SJSA1 (cell line): ENCODE measurements at regions not wholly inside any gene's neighbourhood (a gene's known extent, or its start where the extent isn't known, plus 50 kb on each side); places are given as distances from the start of the nearest gene placed in this dataset.

Experiments
- DNase-seq, 2 experiments: peaks; one replicate each; pipeline ENCODE4 v3.0.0-alpha.2; 2015 to 2020; ENCODE audit warnings: low spot score in 2 of 2, low read depth in 1 of 2
- H3K27ac ChIP-seq: fragments of 250-450 bp; sonication (Bioruptor Pico); 2 replicates; pipeline ENCODE4 v1.5.1; 2020; ENCODE audit warnings: mild to moderate bottlenecking, moderate library complexity
- H3K27me3 ChIP-seq: fragments of 250-450 bp; sonication (Bioruptor Pico); replicated peaks from 2 replicates; pipeline ENCODE4 v1.5.1; 2020; ENCODE audit warnings: mild to moderate bottlenecking, moderate library complexity
- H3K36me3 ChIP-seq: fragments of 250-450 bp; sonication (Bioruptor Pico); 2 replicates; pipeline ENCODE4 v1.5.1; 2020; ENCODE audit warnings: mild to moderate bottlenecking
- H3K4me1 ChIP-seq: fragments of 250-450 bp; sonication (Bioruptor Pico); replicated peaks from 2 replicates; pipeline ENCODE4 v1.6.1; 2021; ENCODE audit warnings: mild to moderate bottlenecking
- H3K4me3 ChIP-seq: fragments of 250-450 bp; sonication (Bioruptor Pico); 2 replicates; pipeline ENCODE4 v1.5.1; 2020; ENCODE audit warnings: mild to moderate bottlenecking
- H3K9me3 ChIP-seq: fragments of 250-450 bp; sonication (Bioruptor Pico); replicated peaks from 2 replicates; pipeline ENCODE4 v1.5.1; 2020; ENCODE audit warnings: mild to moderate bottlenecking

- Histone ChIP-seq H3K4me3 (no peak overlapping the region), H3K27ac (no peak overlapping the region), H3K9me3 (no peaks in the 10 kb centered on the region; the same call in 1 of the 2 replicates), H3K4me1 (no peaks in the 10 kb centered on the region), H3K27me3 (no peaks in the 10 kb centered on the region; the same call in 1 of the 2 replicates), H3K36me3 (no peaks in the 10 kb centered on the region)
- DNase-seq, result no peak
Observed at GRCh38 chr4:12712648-12713339, 771.3 kb downstream of the RAB28 start.

DNA sequence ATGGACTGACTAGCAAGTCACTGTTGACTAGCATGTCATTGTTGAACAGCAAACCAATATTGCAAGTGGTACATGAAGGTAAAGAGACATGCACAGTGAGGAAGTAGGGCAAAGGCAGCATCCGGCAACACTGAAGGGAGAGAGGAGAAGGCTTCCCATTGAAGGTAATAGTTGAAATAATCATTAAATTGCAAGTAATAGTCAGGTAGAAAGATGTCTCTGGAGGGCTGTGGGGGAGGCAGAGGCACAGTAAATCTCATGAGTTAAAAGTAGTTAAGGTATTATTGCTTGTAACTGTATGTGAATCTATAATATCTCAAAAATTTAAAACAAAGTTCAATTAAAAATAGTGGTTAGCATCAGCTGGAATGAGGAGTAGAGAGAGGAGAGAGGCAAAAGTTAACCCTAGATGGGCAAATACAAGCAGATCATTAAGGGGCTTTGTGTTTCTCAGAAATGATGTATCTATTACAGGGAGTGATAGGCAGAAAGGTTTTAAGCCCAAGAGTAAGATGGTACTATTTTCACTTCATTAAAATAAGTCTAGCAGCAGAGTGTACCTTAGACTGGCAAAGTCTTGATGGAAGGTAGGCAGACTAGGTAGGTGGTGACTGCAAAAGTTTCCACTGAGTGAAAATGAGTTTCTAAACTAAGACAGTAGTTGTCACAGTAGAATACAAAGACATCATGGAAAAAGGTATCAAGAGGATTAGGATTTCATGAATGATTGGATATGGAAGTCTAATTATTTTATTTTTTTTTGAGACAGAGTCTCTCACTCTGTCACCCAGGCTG lies 776.6 kb downstream of the RAB28 start:
- H3K4me1 ChIP-seq, result no peaks in the 10 kb centered on the region
- no peak overlapping the region for H3K4me3 ChIP-seq
- no peak for DNase-seq
- peaks cover 2% of the 10 kb centered on the region for H3K27me3 ChIP-seq
- no peak overlapping the region for H3K27ac ChIP-seq
- H3K9me3 ChIP-seq, result no peaks in the 10 kb centered on the region; the same call in 1 of the 2 replicates
- no peaks in the 10 kb centered on the region for H3K36me3 ChIP-seq

- Histone ChIP-seq H3K27me3 (peaks cover 14% of the 10 kb centered on the region), H3K27ac (no peak overlapping the region), H3K4me3 (no peak overlapping the region), H3K36me3 (no peaks in the 10 kb centered on the region), H3K4me1 (no peaks in the 10 kb centered on the region), H3K9me3 (no peaks in the 10 kb centered on the region)
- no peak for DNase-seq
Observed at GRCh38 chr4:12703036-12703435, 781.1 kb downstream of the RAB28 start.

DNA sequence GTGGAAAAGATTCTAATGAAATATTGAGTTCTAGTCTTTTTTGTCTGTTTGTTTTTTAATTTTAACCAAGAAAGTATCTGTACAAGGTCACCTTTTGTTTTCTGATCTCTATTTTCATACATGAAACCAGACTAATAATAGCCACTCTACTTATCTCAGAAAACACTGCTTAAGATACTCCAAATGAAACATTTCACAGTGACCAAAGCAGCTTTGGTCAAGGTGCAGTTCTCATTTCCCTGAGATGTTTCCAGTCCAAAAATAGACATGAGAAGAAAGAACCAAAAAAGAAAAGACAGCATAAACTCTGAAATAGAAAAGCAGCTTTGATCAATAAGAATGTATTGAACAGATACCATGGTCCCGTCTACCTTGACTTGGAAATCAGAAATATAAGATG lies 782.8 kb downstream of the RAB28 start:
- Histone ChIP-seq H3K4me3 (no peak overlapping the region), H3K4me1 (no peaks in the 10 kb centered on the region)

DNA sequence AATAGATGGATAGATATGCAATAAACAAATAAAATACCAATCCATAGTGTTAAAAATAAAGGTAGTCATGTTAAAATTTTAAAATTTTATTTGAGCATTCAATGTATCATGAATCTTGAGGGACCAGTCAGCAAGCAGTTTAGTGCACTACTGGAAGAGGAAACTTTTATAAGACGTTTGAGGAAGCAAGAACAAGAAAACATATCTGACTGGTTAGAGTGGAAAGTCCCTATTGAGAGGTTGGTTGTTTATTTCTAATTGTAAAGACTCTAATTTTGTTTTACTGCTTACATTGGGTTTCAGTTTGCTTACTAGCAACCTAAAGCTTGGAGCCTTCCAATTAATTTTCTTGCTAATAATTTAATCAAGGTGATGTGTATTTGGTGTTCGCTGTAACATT lies 786.2 kb downstream of the RAB28 start:
- Histone ChIP-seq H3K27ac (no peak overlapping the region), H3K4me3 (no peak overlapping the region), H3K27me3 (peaks cover 14% of the 10 kb centered on the region), H3K36me3 (no peaks in the 10 kb centered on the region), H3K4me1 (no peaks in the 10 kb centered on the region), H3K9me3 (no peaks in the 10 kb centered on the region)
- DNase-seq, result no peak

More for the DNA sequence above, 782.8 kb downstream of the RAB28 start:
- Histone ChIP-seq H3K27ac (no peak overlapping the region), H3K9me3 (no peaks in the 10 kb centered on the region), H3K27me3 (peaks cover 14% of the 10 kb centered on the region), H3K36me3 (no peaks in the 10 kb centered on the region)
- DNase-seq, result no peak

GRCh38 chr4:12692815-12693214 lies 791.3 kb downstream of the RAB28 start:
- Histone ChIP-seq H3K4me1 (peaks cover 7% of the 10 kb centered on the region; the same call in 1 of the 2 replicates), H3K36me3 (no peaks in the 10 kb centered on the region)
- peak in 1 of 2 experiments; percentile 35 for DNase-seq

DNA sequence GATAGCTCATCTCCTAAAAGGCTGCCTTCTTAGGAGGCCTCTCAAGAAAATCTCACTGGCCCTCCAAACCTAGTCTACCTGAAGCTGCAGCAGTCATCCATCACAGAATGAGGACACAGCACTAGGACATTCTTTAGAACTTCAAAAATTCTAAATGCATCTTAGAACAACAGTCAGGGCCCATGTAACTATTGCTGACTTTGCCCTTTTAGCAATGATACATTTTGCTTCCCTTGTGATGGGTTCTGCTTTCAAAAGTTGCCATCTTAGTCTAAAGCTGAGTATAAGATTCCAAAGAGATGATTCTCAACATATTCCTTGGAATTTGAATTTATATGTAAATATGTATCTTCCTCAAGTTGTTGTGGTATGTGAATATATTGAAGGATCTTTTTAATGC lies 793.0 kb downstream of the RAB28 start:
- H3K27me3 ChIP-seq, result no peaks in the 10 kb centered on the region
- no peak for DNase-seq
- no peaks in the 10 kb centered on the region for H3K9me3 ChIP-seq
- no peaks in the 10 kb centered on the region for H3K36me3 ChIP-seq
- H3K4me3 ChIP-seq, result no peak overlapping the region
- no peak overlapping the region for H3K27ac ChIP-seq
- H3K4me1 ChIP-seq, result peaks cover 7% of the 10 kb centered on the region; the same call in 1 of the 2 replicates

More at GRCh38 chr4:12692815-12693214, 791.3 kb downstream of the RAB28 start:
- no peak overlapping the region for H3K4me3 ChIP-seq
- H3K27me3 ChIP-seq, result no peaks in the 10 kb centered on the region
- H3K9me3 ChIP-seq, result no peaks in the 10 kb centered on the region
- H3K27ac ChIP-seq, result no peak overlapping the region

GRCh38 chr4:12689457-12689856 lies 794.7 kb downstream of the RAB28 start:
- H3K4me1 ChIP-seq, result peaks cover 7% of the 10 kb centered on the region; the same call in 1 of the 2 replicates
- no peak for DNase-seq
- H3K27me3 ChIP-seq, result no peaks in the 10 kb centered on the region; the same call in 1 of the 2 replicates
- no peak overlapping the region for H3K4me3 ChIP-seq
- no peaks in the 10 kb centered on the region for H3K36me3 ChIP-seq
- H3K27ac ChIP-seq, result no peak overlapping the region
- H3K9me3 ChIP-seq, result no peaks in the 10 kb centered on the region

GRCh38 chr4:12679217-12679616 lies 804.9 kb downstream of the RAB28 start:
- Histone ChIP-seq H3K27me3 (peaks cover 4% of the 10 kb centered on the region; the same call in 1 of the 2 replicates), H3K4me1 (no peaks in the 10 kb centered on the region), H3K36me3 (no peaks in the 10 kb centered on the region), H3K9me3 (peaks cover 4% of the 10 kb centered on the region; the same call in 1 of the 2 replicates), H3K4me3 (no peak overlapping the region), H3K27ac (no peak overlapping the region)
- DNase-seq, result peak in 1 of 2 experiments; percentile 38

- no peak overlapping the region for H3K4me3 ChIP-seq
- no peaks in the 10 kb centered on the region for H3K27me3 ChIP-seq
- H3K4me1 ChIP-seq, result no peaks in the 10 kb centered on the region
- no peak for DNase-seq
- no peak overlapping the region for H3K27ac ChIP-seq
- peaks cover 7% of the 10 kb centered on the region; the same call in 1 of the 2 replicates for H3K9me3 ChIP-seq
- no peaks in the 10 kb centered on the region for H3K36me3 ChIP-seq
Observed at GRCh38 chr4:12674184-12674583, 810.0 kb downstream of the RAB28 start.

- H3K36me3 ChIP-seq, result no peaks in the 10 kb centered on the region
- DNase-seq, result no peak
- no peak overlapping the region for H3K4me3 ChIP-seq
- peaks cover 7% of the 10 kb centered on the region for H3K9me3 ChIP-seq
- no peak overlapping the region for H3K27ac ChIP-seq
- H3K27me3 ChIP-seq, result no peaks in the 10 kb centered on the region
- H3K4me1 ChIP-seq, result no peaks in the 10 kb centered on the region
Observed at GRCh38 chr4:12672303-12672702, 811.8 kb downstream of the RAB28 start.

DNA sequence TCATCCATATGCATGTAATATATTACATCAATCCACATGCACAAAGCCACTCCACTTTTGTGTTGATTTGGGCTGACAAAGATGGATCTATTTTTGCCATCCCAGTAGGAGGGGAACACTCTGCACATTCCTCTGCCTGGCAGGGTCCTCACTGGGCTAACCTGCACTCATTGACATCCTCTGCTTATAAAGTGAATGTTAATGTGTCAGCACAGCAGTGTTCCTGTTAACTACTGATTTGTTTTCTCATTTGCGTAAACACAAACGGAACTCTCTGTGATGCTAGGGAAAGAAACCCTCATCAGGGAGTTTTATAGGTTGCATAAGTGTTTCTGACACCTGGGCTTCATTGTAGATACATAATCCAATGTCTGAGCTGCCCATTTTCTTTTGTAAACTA lies 826.0 kb downstream of the RAB28 start:
- DNase-seq, result no peak
- no peak overlapping the region for H3K27ac ChIP-seq

DNA sequence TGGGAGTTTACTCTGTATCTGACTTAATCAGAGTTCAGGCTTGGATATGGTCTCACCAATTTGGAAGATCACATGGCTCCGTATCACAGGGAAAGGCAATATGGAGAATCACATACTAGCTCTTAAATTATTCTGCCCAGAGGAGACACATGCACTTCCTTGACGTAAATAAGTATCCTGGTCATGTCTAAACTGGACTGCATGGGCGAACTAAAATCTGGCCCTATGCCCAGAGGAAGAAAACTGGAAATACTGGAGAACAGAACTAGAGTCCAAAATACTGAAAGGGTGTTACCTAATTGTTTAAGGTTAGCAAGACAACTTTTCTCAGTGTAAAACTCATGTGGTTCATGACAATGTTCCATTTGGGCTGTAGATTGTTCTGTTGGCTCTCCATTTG lies 832.3 kb downstream of the RAB28 start:
- H3K27ac ChIP-seq, result no peak overlapping the region
- DNase-seq, result no peak
- no peak overlapping the region for H3K4me3 ChIP-seq
- no peaks in the 10 kb centered on the region for H3K36me3 ChIP-seq
- H3K9me3 ChIP-seq, result no peaks in the 10 kb centered on the region
- H3K27me3 ChIP-seq, result 0 out of 2 replicates have a peak, but pooled peaks cover 2% of the 10 kb centered on the region
- H3K4me1 ChIP-seq, result no peaks in the 10 kb centered on the region

More for the DNA sequence above, 826.0 kb downstream of the RAB28 start:
- Histone ChIP-seq H3K27me3 (0 out of 2 replicates have a peak, but pooled peaks cover 2% of the 10 kb centered on the region), H3K4me1 (no peaks in the 10 kb centered on the region), H3K9me3 (no peaks in the 10 kb centered on the region), H3K36me3 (no peaks in the 10 kb centered on the region), H3K4me3 (no peak overlapping the region)

DNA sequence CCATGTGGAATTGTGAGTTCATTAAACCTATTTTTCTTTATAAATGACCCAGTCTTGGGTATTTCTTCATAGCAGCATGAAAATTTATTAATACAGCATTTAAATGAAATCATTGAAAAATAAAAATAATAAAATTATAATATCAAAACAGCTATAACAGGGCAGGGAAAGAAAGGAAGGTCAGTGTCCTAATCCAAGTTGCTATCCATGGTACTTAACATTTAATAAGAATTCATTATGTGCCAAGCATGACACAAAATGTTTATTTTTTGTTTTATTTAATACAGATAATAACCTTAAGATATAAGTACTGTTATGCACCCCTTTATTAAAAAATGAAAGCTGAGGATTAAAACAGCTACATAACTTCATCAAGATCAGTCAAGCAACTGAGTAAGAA lies 838.4 kb downstream of the RAB28 start:
- H3K27me3 ChIP-seq, result no peaks in the 10 kb centered on the region
- no peak overlapping the region for H3K27ac ChIP-seq
- no peaks in the 10 kb centered on the region for H3K36me3 ChIP-seq
- no peak overlapping the region for H3K4me3 ChIP-seq
- no peak for DNase-seq
- H3K9me3 ChIP-seq, result no peaks in the 10 kb centered on the region
- H3K4me1 ChIP-seq, result no peaks in the 10 kb centered on the region
